Nephron progenitor cell (in vitro differentiated cells): ENCODE measurements at regions not wholly inside any gene's neighbourhood (a gene's known extent, or its start where the extent isn't known, plus 50 kb on each side); places are given as distances from the start of the nearest gene placed in this dataset.

ENCODE experiments used
- DNase-seq: peaks from one replicate; pipeline ENCODE4 v3.0.0; 2021
- H3K27ac Mint-ChIP-seq: 2 replicates; pipeline ENCODE4 v1.8.0; 2021; ENCODE audit warnings: mild to moderate bottlenecking, moderate library complexity, mixed read lengths
- H3K27me3 Mint-ChIP-seq: 2 replicates; pipeline ENCODE4 v1.8.0; 2021; ENCODE audit warnings: mild to moderate bottlenecking, low read depth, mixed read lengths; ENCODE audit not compliant: poor library complexity
- H3K36me3 Mint-ChIP-seq: 2 replicates; pipeline ENCODE4 v1.8.0; 2021; ENCODE audit warnings: low read depth, mixed read lengths
- H3K4me1 Mint-ChIP-seq: 2 replicates; pipeline ENCODE4 v1.8.0; 2021; ENCODE audit warnings: mixed read lengths
- H3K4me3 Mint-ChIP-seq: 2 replicates; pipeline ENCODE4 v1.8.0; 2021; ENCODE audit warnings: mild to moderate bottlenecking, moderate library complexity, mixed read lengths
- H3K9me3 Mint-ChIP-seq: 2 replicates; pipeline ENCODE4 v1.8.0; 2021; ENCODE audit warnings: mild to moderate bottlenecking, moderate library complexity, mixed read lengths
- TF ChIP-seq, protein P1 (sequence below): fragments of 200-600 bp; sonication (generic); IDR thresholded peaks from 2 replicates; pipeline ENCODE4 v1.5.0; 2021; ENCODE audit warnings: antibody characterized with exemption

DNA sequence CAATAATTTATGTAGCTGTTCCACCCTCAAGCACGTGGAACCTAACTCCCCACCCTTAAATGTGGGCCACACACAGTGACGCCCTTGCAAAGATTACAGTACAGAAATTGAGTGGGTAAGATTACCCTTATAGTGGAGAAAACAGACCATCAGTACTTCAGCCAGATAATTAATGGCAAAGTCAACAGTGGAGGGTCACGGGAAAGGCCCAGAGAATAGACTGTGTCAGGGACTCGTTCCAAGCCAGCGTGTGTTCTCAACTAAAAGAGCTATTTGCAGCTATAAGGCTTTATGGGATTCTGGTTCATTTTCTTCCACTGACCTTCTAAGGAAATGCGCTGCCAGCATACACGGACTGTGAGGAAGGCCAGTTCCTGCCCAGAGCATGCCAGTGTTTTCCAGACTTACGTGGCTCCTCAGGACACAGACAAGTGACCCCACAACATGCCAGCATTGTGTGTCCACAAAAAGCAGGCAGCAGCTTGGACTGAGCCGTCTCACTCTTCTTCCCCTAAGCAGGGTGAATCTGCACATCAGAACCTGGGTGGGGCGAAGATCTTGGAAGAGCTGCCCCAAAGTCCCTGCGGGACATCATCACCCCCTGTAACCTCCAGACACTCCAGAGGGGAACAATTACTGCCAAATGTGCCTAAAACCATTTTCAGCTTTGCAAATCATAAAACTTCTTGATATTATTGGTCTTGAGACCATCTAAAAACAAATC lies 428.5 kb downstream of the OCA2 start:
- Mint-ChIP-seq H3K27me3 (peaks cover 6% of the 10 kb centered on the region), H3K9me3 (no peaks in the 10 kb centered on the region), H3K4me3 (peak overlapping the region; percentile 18), H3K36me3 (no peaks in the 10 kb centered on the region), H3K4me1 (peaks cover 66% of the 10 kb centered on the region), H3K27ac (peak overlapping the region; percentile 72)
- DNase-seq, result peak; percentile 8
- TF ChIP-seq, protein P1, sequence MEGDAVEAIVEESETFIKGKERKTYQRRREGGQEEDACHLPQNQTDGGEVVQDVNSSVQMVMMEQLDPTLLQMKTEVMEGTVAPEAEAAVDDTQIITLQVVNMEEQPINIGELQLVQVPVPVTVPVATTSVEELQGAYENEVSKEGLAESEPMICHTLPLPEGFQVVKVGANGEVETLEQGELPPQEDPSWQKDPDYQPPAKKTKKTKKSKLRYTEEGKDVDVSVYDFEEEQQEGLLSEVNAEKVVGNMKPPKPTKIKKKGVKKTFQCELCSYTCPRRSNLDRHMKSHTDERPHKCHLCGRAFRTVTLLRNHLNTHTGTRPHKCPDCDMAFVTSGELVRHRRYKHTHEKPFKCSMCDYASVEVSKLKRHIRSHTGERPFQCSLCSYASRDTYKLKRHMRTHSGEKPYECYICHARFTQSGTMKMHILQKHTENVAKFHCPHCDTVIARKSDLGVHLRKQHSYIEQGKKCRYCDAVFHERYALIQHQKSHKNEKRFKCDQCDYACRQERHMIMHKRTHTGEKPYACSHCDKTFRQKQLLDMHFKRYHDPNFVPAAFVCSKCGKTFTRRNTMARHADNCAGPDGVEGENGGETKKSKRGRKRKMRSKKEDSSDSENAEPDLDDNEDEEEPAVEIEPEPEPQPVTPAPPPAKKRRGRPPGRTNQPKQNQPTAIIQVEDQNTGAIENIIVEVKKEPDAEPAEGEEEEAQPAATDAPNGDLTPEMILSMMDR, result no peak

DNA sequence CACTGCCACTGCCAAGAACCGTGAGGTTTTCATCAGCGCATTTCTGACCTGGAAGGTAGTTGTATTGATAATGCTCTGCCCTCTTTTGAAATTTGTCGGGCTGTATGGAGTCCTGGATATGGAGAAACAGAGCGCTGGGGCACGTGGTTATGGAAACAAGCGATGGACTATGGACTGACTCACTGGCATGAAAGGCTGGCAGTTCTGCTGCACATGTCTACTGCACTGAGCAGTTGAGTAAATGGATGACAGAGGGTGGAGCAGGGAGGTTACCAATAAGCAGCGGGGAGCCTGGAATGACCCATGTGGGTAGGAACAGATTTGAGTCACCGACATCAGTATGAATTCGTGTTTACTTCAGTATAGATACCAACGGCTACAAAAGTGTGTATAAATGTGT lies 429.5 kb downstream of the OCA2 start:
- no peak overlapping the region for H3K4me3 Mint-ChIP-seq
- no peak for DNase-seq
- no peak overlapping the region for H3K27ac Mint-ChIP-seq
- TF ChIP-seq, protein P1, result no peak
- H3K36me3 Mint-ChIP-seq, result no peaks in the 10 kb centered on the region
- peaks cover 6% of the 10 kb centered on the region for H3K27me3 Mint-ChIP-seq
- H3K4me1 Mint-ChIP-seq, result peaks cover 64% of the 10 kb centered on the region
- H3K9me3 Mint-ChIP-seq, result no peaks in the 10 kb centered on the region

DNA sequence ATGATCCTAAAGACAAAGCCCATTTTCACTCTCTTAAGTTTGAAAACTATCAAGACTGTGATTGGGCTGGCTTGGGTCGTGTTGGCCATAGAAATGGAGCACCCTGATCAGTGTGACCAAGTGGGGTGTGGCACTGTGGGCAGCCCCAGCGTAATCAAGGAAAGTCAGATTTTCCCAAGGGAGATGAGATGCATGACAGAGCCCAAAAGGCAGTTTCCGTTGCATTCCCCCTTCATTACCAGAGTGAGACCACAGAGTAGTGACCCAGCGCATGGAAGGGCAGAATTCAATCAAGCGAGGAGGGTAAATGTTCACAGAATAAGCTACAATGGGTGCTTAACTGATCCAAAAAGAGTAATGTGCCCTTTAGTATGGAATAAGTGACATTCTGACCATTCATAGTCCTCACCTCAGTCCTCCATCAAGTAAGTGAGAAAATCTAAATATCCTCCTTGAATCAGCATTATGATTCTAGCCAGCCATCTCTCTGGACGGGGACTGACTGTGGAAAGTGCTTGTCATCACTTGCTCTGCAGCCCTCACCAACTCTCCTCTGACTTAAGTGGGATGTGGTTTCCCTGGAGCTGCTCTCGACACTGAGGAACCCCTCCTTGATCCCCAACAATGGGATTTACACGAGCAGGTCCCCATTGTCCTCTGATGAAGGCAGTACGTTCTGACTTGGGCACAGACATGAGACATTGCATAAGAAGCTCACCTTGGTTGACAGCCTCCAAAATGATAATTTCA lies 430.5 kb downstream of the OCA2 start:
- Mint-ChIP-seq H3K36me3 (no peaks in the 10 kb centered on the region), H3K27me3 (peaks cover 6% of the 10 kb centered on the region), H3K9me3 (no peaks in the 10 kb centered on the region), H3K27ac (no peak overlapping the region), H3K4me1 (peaks cover 61% of the 10 kb centered on the region), H3K4me3 (no peak overlapping the region)
- DNase-seq, result no peak
- TF ChIP-seq, protein P1, result no peak

DNA sequence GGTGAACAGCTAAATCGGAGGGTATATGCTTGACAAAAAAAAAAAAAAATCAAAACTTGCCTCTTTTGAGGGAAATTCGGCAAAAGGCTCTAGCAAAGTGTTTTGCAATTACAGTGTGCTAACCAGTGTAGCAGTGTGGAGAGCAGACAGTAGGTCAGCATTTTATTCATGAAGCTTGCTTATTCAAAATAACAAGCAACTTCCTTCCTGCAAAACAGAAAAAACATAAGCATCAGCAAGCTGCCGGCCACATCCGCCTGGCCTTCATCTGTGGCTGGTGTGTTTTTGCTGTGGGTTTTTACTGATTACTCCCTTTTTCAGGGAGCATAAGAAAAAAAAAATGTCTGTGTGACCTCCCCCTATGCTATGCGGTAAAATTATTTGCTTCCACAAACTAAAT lies 434.1 kb downstream of the OCA2 start:
- TF ChIP-seq, protein P1, result no peak
- Mint-ChIP-seq H3K9me3 (peaks cover 26% of the 10 kb centered on the region), H3K36me3 (peaks cover 8% of the 10 kb centered on the region), H3K4me1 (peaks cover 34% of the 10 kb centered on the region), H3K27me3 (peaks cover 18% of the 10 kb centered on the region), H3K4me3 (no peak overlapping the region), H3K27ac (no peak overlapping the region)
- DNase-seq, result no peak

DNA sequence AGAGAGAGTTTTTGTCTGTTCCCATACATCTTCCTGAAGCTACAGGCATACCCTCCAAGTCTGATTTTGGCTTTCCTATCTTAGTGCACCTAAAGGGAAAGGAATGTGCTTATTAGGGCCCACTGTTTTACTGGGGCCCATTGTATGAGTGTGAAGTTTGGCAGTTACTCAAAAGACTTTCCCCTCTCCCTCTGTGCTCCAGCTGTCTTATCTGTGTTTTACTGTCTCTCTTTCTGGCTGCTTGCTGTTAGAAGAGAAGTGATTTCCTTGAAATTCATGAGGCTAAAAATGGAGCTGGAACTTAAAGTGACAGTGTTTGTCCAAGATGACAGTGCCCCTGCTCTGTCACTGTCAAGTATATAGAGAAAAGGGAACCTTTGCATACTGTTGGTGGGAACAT lies 436.2 kb downstream of the OCA2 start:
- Mint-ChIP-seq H3K4me1 (peaks cover 19% of the 10 kb centered on the region), H3K36me3 (peaks cover 8% of the 10 kb centered on the region), H3K27me3 (peaks cover 18% of the 10 kb centered on the region), H3K4me3 (no peak overlapping the region), H3K27ac (no peak overlapping the region), H3K9me3 (peaks cover 26% of the 10 kb centered on the region)
- no peak for DNase-seq
- TF ChIP-seq, protein P1, result no peak

DNA sequence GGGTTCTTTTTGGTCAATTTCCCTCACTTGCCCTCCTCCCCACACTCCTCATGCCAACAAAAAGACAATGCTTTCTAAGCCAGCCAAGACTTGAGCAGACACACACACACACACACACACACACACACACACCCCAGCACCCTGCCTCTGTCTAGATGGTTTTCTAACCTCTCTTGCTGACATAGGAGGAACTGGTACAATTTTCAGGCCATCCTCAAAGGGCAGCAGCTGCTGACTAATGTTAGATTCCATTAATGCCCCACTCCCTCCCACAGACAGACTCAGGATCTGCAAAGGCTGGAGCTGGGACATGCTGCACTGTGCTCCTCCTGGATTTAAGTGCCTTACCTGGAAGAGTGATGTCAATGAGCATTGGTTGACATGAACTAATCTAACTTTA lies 438.4 kb downstream of the OCA2 start:
- H3K4me3 Mint-ChIP-seq, result no peak overlapping the region
- peaks cover 28% of the 10 kb centered on the region for H3K9me3 Mint-ChIP-seq
- H3K4me1 Mint-ChIP-seq, result peaks cover 19% of the 10 kb centered on the region

More for the DNA sequence above, 438.4 kb downstream of the OCA2 start:
- Mint-ChIP-seq H3K36me3 (peaks cover 8% of the 10 kb centered on the region), H3K27ac (no peak overlapping the region), H3K27me3 (peaks cover 13% of the 10 kb centered on the region)
- TF ChIP-seq, protein P1, result no peak
- no peak for DNase-seq
